Kidney tubule cell (primary cell): ENCODE measurements at regions not wholly inside any gene's neighbourhood (a gene's known extent, or its start where the extent isn't known, plus 50 kb on each side); places are given as distances from the start of the nearest gene placed in this dataset.

Source experiments
- DNase-seq: peaks from one replicate; pipeline ENCODE4 v3.0.0-alpha.2; 2018; ENCODE audit warnings: low spot score

DNA sequence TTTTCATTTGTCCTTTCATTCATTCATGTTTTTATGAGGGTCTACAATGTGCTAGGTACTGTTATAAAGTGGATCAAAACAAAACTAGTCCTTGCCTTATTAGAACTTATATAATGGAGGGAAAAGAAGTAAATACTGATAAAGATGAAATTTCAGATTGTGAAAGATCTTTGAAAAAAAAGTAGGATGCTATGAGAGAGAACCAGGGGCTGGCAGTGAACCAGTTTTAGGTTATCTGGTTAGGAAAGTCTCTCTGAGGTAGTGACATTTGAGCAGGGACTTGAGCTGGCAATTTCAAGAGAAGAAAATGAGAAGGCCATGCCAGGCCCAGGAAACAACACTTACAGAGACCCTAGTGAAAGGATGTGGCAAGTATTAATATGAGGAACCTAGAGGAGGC lies 57.3 kb upstream of the E2F7 start:
- no peak for DNase-seq

GRCh38 chr12:77122236-77122635 lies 56.9 kb upstream of the E2F7 start:
- DNase-seq, result peak; percentile 96

DNA sequence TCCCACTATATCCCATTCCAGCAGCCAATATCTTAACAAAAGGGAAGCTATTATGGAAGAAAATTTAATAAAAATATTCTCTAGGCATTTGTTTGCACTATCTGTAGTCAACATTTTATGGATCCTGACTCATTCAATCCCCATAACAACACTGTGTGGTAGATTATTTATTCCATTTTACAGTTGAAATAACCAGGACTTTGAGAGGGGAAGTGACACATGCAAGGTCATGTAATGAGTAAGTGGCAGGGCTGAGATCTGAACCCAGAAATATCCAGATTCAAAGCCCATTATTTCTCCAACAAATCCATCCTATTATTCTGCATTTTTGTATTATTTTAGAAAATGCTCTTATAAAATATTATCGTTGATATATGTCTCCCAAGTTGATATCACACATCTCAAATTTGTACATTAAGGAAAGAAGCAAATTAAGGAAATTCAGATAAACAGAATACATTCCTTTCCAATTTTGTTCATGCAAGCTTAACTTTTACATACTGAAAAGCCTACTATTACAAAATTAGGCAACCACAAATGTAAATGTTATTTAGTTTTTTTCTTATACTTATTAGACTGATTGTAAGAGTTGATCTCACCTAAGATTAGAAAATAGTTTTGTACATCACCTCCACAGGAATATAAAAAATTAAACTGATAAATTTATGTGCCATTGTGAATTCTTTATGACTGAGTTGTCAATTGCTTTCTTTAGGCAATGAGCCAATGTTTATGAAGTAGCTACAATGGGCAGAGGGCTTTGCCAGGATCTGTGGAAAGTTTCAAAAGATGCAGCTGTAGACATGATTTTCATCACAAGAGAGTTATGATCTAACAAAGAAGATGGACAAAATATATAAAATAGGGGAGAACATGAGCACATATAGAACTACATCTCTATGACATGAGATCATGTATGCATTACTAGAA lies 55.1 kb upstream of the E2F7 start:
- DNase-seq, result peak; percentile 93

GRCh38 chr12:77118696-77119095 lies 53.3 kb upstream of the E2F7 start:
- peak; percentile 52 for DNase-seq

DNA sequence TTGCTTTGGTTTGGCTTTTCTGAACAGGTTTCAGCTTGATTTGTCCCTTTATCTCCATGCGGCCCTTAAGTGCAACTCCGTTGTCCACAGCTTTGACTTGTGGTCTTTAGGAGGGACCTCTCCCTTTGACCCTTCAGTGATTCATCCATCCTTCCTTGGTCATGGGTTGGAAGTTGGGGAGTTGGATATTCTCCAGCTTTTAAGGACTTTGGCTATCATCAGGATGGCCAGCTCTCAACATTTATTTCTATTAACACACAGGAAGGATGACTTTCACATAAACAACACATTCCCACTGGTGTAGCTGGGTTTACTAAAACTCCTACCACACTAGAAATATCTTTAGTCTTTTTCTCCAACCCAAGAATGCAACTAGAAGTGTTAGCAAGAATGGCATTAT lies 50.9 kb upstream of the E2F7 start:
- DNase-seq, result no peak

DNA sequence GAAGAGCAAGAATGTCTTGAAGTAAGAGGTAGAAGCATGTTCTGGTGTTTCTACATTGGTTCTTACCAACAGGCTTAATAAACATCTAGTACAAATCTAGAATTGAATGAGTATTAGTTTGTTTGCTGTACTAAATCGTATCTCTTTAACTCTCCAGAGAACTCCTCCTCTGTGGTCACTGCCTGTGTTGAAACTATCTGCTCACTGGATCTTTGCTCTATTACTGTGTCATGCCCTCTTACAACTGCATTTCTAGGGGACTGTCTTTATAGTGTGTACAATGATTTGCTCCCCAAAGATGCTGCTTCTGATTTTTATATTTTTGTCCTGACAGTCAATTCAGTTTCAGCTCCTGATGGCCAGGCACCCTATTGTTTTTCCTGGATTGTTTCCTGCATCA lies 50.1 kb upstream of the E2F7 start:
- DNase-seq, result no peak
